Stimulated activated CD4-positive, alpha-beta T cell treated with anti-CD3 and anti-CD28 coated beads, Interleukin-2, amount 100 ng/mL, for 24 hours (primary cell): ENCODE measurements at regions not wholly inside any gene's neighbourhood (a gene's known extent, or its start where the extent isn't known, plus 50 kb on each side); places are given as distances from the start of the nearest gene placed in this dataset.

ENCODE experiments used
- DNase-seq, 2 donors: peaks; one replicate each; pipeline ENCODE4 v3.0.0-alpha.2; 2020

DNA sequence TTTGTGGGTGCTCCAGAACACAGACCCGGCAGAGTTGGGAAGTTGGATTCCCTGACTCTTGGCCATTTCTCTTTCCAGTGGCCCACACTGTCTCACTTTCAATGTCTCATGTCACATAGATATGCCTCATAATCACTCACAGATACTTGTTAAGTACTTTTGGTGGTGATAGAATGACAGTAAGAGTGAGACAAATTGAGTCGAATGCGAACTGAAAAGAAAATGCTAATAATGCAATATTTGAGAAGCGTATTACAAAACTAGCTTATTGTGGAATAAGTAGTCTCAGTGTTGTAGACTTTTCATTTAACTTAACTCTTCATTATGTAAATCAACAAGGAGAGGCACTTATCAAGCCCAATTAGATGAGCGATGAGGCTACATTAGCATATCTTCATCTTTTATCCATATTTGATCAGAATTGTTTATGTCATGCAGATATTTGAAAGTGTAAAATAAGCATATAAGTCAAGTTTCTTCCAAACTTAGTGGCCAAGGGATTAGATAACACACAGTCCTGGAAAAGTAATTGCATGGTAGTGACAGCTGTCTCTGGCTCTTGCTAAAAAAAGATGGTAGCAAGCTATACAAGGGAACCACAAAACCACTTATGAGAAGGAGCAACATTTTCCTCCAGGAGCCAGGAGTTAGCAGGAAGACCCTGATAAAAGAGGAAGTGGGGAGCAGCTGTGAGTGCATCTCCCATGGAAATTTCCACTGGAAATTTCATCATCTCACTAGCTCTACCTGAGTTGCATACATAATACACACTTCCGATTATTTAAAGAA, 243.6 kb downstream of the ARRDC4 start:
- no peak for DNase-seq

DNA sequence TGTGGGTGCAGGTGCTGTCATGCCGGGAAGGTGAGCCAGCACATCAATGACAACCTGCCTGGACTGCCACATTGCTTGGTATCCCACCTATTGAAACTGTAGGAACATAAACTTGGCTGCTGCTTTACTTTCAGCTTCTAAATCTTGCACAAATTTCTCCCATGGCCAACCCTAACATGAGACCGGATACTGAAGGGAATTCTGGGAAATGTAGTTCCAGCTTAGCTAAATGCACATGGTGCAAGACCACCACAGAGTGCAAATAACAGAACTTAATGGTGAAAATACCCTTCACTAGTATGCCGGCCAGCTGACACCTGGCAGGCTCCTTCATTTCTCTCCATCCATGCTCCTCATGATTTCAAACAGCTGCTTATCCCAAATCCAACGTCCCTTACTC, 247.4 kb downstream of the ARRDC4 start:
- DNase-seq, result no peak

DNA sequence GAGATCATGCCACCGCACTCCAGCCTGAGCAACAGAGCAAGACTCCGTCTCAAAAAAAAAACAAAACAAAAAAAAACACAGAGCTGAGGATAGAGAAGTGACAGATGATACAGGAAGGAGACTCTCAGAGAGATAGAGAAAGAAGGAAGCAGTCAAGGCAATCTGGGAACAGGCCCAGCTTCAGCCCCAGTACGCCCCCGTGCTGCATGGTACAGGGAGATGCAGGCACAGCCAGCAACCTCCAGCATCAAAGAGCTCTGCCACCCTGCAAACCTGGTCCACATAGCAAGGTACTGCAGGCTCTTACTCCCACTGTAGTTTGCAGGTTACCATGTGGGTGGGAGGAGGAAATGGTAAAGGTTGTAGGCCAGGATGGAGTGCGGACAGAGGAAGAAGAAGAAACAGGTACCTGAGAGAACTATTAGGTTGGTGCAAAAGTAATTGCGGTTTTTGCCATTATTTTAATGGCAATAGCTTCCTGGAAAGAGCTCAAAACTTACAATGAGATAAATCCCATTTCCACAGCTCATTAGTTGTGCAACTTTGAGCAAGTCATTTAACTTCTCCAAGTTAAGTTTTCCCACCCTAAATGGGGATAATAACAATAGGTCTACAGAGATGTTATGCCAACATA, 253.0 kb downstream of the ARRDC4 start:
- no peak for DNase-seq

DNA sequence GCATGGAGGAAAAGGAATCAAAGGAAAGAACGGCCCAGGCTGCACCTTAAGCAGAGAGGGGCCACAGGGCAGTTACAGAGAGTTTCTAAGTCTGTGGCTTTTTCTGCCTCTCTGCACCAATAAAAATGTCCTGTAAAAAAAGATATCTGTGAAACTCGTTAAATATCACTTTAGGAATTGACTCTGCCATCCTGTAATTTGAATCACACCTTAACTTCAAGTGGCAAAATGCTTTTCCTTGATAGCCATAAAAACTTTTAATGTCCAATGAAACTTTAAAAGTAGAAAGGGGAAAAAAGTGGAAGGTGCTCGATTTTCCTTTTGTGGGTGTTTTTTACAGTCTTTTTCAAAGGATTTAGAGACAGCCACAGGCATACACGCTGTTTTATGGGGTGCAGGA, 255.7 kb downstream of the ARRDC4 start:
- no peak for DNase-seq

DNA sequence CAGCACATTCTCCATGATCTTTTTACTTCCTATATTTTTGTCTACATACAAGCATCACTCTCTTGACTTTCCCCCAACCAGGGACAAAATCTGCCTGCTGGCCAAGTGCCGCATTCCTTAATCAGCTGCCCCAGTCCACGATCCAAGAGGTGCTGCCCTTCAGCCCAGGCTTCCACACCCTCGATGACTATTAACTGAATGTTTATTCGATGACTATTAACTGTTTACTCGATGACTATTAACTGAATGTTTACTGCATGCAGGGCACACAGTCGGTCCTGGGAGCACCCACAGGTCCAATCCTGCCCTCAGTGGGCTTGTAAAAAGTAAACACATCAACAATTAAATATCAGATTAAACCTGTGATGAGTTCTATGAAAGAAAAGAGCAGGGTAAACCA, 256.9 kb downstream of the ARRDC4 start:
- DNase-seq, result no peak

DNA sequence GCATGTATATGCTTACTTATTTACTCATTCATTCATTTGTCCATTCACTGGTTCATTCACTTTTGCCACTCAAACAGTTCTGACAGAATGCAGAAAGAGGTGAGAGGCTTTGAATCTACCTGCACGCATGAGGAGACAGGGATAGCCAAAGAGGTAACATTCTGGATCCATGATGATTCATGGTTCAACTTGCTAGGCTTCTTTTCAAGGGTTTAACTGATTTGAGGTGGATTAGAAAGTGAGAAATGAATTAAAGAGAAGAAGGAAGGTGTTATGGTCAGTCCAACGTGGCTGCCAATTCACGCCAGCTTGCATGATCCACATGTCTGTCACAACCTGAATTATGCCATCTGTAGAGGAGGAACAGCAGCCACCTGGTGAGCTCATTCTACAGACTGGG, 260.6 kb downstream of the ARRDC4 start:
- no peak for DNase-seq

DNA sequence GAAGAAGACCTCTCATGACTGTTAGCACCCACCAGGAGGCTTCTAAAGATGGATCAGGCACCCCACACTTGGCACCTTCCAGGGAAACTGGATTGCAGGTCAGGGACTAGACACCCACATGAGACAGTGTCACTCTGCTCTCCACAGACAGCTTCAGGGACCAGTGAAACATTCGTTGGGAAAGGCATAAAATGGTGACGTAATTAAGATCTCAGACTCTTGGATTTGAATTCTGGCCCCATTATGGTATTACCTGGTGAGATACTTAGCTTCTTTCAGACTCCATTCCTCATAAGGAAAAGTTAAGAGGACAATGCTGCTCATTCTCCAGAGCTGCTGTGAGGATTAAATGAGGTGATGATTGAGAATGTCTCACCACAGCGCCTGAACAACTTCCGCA, 261.1 kb downstream of the ARRDC4 start:
- DNase-seq, result no peak

DNA sequence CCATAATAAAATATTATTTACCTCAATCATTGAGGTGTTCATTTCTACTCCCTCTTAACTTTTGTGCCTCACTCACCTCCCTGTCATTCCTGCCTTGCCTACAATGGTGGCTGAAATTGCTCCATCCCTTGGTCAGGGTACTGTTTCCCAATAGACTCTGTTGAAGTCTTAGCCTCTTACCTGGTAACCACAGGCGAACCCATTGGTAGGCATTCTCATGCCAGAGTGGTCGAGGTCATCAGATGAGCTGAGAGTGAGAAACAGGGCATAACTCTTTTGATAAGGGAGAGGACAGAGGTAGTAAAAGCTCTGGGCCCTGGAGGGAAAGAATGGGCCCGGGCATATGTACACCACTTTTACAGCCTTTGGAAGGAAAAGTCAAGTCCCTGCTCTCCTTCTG, 265.6 kb downstream of the ARRDC4 start:
- DNase-seq, result no peak

DNA sequence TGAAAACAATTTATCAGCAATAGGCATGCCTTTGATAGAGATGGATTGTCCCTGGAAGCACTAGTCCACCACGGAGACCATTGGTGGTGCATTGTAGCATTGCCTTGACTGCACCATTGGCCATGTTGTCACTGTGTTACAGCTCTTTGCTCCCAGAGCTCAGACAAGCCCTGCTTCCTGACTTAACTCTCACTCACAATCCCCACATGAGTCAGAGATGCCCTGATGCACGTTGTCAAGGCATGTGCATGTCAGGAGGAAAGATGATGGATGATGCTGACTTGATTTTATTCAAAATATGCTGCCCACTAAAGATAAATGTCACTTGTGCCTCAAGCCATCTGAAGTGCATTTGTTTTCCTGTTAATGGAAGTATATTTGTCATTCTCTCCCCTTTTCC, 266.1 kb downstream of the ARRDC4 start:
- no peak for DNase-seq

DNA sequence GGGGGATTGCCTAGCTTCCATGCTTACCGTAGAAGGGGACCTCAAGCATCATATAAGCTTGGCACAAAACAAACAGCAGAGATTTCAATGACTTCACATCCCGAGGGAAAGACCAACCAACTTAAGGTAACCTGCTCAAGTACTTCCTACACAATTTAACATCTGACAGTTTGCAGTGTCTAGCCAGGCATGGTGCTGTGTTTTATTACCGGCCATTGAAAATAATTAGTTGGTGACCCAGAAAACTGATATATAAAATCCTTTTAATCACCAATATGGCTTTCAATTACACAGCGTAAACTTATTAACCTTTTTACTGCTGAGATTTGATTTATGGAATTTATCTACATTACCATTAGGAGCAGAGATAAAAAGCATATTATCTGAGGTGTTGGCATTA, 268.3 kb downstream of the ARRDC4 start:
- no peak for DNase-seq

DNA sequence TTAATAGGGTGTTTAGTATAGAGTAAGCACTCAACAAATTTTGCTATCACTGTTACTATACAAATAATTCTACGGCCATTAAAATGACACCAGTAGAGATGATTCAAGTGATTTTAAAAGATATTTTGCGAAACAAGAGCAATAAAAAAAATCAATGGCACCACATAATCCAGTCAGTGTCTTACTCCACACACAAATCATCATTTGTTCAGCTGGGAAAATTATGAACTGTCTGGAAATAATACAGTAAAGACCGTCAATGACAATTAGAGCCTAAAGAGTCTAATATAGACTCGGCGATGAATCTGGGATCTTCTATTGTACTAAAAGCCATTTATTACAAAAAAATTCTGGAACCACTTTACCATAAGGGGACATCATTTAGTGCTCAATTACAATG, 270.5 kb downstream of the ARRDC4 start:
- no peak for DNase-seq

DNA sequence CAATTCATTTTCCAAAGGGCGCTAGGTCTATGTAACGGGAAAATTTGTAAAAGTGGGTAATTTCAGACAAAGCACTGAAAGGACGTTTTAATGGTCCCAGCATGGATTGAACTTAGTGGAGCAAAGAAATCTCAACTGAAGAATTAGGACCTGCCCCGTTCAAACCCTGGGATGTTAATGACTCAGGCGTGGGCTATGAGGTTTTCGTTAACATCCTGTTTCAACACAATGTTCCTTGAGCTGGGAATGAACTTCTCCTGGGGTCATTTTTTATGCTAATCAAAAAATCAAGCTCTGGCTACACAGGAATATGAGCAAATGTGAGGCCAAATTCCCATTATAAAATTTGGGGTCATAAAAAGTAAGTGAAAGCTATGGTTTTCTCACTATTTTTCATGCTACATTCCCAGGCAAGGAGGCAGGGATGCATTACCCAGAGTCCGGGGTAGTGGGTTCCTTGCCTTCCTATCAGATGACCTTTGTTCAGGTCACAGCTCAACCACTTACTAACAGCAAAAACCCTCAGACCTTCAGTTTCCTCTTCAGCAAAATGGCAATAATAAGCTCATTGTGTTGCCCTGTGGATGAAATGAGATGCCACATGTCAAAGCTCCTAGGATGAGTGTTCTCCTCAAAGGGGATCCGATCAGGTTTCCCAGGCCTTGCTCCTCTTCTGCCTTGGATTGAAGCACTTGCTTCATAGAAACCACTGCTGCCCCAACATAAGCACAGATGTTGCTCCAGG, 271.4 kb downstream of the ARRDC4 start:
- DNase-seq, result no peak

DNA sequence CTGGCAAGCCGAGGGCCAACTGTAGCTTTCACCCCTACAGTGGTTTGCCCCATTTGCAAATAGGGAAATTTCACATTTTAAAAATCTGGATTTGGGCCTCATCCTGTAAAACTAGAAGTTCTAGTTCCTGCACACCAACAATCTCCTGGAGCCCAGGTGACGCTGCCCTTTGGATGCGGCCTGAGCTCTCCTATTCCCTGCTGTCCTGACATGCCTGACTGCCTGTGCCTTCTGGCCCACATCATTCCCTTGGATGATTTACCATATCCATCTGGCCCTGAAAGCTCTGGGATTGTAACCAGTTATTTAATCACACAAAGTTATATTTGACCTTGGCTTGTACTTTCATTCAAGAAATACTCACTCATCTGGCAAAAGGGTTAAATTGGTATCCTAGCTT, 272.3 kb downstream of the ARRDC4 start:
- DNase-seq, result no peak

DNA sequence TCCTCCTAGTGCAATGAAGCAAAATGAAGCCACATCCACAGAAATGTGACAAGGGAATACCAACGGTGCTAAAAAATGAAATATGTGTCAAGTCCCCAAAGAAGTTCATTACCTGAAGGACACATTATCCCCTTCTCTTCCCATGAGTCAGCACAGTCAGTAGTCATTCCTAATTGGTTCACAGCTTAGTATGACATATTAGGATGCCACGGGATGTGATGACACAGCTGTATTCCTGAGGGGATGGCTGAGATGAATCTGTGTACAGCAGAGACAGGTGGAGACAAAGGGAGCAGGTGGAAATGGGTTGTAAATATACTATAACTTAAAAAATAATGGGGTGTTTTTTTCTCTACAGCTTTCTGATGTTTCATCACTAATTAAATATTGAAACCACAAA, 273.4 kb downstream of the ARRDC4 start:
- DNase-seq, result no peak

DNA sequence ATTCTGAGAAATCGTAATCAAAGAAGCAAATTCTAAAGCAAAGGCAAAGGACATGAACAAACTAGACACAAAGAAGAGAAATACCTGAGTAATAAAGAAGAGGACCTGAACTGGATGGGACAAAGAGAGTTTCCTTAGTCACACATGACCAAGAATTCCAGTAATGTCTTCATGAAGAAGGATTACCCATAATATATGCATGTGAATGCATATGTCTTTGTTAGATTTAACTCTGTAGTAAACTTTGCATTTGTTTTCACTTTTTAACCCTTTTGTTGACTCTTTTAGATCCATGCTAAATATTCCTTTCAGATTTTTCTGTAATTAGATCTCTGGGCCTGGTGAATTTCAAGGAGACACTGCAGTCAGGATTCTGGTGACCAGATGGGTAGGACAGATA, 279.8 kb downstream of the ARRDC4 start:
- DNase-seq, result no peak

DNA sequence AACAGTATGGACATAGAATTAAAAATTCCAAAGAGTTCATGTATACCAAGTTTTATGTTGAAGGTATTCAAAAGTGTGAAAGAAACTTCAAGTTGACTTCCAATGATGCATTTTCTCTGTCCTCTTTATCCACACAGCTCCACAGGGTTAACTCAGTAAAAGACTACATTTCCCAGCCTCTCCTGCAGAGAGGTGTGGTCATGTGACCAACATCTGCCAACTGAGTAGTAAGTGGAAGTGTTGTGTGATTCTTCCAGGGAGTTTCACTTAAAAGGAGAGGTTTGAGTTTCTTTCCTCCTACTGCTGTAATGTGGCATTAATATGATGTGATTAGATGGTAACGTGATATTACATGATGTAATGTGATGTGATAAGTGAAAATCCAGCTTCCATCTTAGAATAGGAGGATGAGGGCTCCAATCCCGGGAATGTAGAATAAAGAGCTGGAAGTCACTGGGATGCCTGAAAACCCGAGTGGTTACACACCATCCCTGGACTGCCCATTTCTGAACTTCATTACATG, 280.6 kb downstream of the ARRDC4 start:
- DNase-seq, result no peak

DNA sequence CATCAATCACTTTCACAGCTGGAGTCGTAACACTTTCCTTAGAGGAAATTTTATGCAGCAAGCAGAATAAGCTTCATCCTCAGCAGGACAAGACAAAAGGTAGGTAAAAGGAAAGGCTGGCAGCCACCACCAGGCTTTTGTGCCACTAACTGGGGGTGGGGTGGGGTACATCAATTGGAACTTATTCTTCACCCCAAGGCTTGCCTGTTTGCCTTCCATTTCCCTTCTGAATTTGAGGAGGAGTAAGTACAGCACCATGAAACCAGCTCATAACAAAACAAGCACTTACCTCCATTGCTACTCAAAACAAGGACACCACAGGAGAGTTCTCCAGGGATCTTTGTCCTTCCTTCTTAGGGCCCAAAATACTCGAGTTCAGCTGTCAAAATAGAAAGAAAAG, 296.8 kb downstream of the ARRDC4 start:
- DNase-seq, result no peak

DNA sequence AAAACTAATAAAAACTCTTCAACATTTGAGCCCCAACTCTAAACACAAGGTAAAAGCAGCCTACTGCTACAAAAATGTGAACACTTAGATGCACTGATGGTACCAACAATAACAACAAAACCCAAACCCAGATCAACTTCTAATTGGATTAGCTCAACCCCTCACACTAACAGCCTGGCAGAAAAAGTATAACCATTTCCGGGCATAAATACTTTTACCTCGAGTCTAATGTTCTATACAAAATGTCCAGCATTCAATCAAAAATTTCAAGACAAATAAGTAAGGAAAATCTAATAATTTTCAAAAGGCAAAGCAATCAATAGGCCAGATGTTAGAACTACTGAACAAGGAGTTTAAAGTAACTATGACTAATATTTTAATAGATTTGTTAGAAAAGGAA, 303.3 kb downstream of the ARRDC4 start:
- no peak for DNase-seq

DNA sequence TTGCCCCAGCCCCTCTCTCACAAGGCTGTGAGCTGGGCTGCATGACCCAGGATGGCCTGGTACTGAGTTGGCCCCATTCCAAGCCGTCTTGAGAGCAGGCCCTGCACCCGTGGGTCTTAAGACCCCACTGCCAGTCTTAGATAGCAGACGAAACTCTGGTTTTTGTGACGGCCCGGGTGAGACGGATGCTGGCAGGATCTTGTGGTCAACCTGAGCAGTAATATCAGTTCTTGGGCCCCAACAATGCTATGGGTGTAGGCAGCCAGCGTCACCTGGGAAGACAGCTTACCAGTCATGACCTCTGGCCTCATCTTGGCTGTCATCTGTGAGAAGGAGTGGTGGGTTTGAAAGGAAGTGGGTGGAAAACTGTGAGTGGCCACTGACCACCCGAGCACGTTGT, 305.8 kb downstream of the ARRDC4 start:
- no peak for DNase-seq

DNA sequence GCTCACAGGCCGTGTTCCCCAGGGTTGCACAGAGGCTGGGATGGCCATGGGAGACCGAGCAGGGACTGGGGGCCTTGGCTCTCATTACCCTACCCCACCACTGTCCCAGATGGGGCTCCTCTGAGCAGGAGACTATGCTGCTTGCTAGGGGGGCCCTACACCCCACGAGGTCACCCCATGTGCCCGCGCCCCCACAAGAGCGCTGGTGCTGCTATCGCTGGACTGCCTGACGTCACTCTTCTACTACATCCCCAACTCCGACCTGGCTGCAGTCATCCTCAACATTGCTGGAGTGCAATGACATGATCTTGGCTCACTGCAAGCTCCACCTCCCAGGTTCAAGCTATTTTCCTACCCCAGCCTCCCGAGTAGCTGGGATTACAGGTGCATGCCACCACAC, 307.7 kb downstream of the ARRDC4 start:
- no peak for DNase-seq

DNA sequence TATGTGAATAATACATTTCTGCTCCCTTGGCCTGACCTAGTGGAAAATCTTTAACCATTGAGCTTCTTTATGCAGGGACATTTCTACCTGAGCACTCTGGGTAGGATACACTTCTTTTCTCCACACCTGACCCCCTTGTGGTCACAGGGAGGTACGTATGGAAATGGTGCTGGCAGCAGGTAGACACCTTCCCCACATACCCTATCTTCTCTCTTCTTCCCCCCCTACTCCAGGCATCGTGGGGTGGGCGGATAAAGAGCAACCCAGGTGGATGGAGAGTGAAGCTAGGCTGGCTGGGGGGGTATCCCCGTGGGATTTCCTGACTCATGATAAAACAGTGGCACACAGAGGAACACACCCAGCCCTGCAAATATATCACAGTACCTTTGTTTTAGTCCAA, 312.1 kb downstream of the ARRDC4 start:
- DNase-seq, result no peak

DNA sequence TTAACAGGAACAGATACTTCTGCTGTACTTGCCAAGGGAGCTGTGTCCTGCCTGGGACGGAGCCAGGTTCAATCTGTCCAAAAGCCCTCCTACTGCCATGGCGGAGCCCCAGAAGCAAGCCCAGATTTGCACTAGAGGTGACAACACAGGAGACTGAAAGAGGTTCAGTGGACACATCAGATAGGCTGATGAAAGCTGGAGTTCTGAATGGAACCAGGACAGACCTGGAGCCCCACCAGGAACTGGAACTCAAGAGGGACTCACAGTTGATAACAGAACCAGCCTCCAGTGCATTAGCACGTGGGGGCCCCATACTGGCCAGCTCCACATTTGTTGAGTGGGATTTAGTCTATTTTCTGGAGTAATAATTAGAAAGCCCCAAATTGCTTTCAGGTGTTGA, 315.5 kb downstream of the ARRDC4 start:
- no peak for DNase-seq

DNA sequence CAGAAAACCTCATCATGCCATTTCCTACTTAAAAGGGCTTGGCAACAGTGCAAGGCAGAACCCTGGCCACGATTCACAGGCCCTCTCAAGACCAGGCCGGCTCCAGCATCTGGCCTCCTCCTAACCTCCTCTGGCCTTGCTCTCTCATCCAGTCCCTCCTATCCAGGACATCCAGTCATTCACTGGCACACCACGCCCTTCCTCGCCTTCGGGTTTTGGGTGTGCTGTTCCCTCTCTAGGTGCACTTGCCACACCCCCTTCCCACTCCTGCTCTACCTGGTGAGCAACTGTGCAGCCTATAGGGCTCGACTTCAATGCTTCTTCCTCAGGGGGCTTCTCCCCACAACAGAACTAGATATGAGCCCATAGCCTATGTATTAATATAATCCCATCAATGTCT, 317.1 kb downstream of the ARRDC4 start:
- DNase-seq, result no peak
